ENCODE measurements at regions not wholly inside any gene's neighbourhood (a gene's known extent, or its start where the extent isn't known, plus 50 kb on each side); places are given as distances from the start of the nearest gene placed in this dataset.
A peak's percentile ranks its signal among the peaks of the same experiment; 100 is the strongest.

DNA sequence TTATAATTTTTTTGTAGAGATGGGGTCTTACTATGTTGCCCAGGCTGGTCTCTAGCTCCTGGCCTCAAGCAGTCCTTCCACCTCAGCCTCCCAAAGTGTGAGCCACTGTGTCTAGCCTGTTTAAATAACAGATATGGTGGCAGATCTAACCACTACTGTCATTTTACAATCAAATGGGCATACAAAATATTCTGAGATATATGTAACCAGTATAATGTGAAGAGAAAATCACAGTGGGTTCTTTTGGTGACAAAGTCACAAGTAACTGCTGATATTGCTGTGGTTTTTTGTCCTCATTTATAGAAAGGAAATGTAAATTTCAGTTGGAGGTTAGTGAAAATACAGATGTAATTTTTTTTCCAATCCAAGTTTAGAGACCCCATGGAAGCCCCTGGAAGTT, 58.6 kb upstream of the ARHGEF3 start:
- intact Hi-C loops (cut with DNase I), result no loop called here
- no peak for DNase-seq (ENCODE audit: low spot score)

DNA sequence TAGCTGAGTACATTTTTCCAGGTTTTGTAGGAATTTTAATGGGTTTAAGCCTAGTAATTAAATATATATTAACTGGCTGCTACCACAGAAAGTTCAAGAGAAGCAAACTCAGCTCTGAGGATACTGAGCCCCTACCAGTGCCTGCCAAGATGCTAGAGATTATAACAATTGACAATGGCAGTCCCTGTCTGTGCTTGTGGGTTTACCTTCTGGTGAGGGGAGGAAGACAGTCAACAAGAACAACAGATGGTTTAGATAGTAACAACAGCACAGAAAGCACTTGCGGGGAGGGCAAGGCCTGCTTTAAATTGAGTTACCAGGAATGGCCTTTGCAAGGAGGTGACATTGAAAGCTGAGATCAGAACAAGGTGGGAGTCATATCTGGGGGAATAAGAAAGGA, 56.6 kb upstream of the ARHGEF3 start:
- intact Hi-C loops (cut with DNase I), result loop anchor here in 1 of 2 donors (10.0 kb wide), 1 partner anchor 126 kb away; no protein-coding TSS in a partner anchor
- DNase-seq (ENCODE audit: low spot score), result no peak

DNA sequence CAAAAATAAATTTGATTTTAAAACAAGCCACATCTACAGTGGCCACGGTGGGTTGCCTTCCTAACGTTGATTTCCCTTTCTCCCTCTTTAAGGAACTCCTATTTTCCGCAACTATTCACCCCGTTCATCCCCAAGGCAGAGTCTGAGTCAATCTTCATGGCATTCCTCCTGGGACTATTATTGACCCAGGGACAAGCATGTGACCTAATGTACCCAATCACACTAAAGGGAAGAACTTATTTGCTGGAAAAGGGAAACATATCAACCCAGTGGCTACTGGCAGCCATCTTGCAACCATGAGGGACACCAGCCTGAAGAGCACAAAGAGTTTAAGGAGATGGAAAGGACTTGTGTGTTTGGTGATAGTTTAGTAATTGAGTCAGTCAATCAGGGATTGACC, 55.4 kb upstream of the ARHGEF3 start:
- no peak for DNase-seq (ENCODE audit: low spot score)
- intact Hi-C loops (cut with DNase I), result loop anchor here in 1 of 2 donors (10.0 kb wide), 1 partner anchor 128 kb away; no protein-coding TSS in a partner anchor

DNA sequence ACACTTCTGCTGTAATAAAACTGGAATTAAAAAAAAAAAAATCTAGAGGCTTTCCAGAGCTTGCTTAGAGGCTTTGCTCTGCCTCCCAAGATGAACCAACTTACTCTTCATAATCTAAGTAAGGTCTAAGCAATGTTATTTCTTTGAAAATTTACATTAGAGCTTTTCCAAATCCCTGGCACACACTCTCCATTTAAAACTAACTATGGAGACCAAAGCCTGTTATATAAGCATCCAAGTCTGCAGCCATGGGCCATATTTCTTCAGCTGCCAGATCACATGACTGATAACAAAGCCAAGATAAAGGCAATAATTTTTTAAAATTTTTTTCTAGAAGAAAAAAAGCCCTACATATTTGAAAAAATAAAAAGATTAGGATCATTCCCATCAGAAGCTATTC, 55.0 kb upstream of the ARHGEF3 start:
- intact Hi-C loops (cut with DNase I), result loop anchor here in 1 of 2 donors (10.0 kb wide), 1 partner anchor 128 kb away; no protein-coding TSS in a partner anchor
- no peak for DNase-seq (ENCODE audit: low spot score)

DNA sequence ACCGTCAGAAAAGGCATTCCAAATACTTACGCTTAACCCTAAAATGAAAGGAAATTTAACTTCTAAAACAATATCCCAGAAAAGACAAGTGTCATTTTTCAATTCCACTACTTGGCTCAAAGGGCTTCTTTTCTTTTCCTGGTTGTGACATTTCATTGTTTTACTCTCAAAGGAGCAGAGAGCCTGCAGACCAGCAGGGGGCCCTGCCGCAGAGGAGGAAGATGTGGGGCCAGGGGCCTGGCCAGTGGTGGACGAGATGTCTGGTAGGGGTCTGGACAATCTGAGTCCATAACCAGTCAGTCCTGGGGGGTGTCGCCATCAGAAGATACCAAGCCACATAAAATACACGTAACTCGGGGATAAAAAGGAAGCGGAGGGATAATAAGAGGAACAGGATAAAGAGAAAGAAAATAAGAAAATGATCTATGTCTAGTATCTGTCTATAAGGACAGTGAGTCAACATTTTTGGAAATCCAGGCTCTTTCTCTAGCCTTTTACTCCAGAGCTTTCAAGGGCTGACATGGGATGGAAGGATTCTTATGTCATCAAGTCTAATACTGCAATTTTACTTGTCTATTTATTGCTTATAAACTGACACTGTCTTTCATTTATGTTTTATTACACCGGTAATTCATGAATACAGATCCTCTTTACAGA, 54.2 kb upstream of the ARHGEF3 start:
- DNase-seq (ENCODE audit: low spot score), result peak; percentile 87
- intact Hi-C loops (cut with DNase I), result loop anchor here in 1 of 2 donors (10.0 kb wide), 1 partner anchor 129 kb away; no protein-coding TSS in a partner anchor

DNA sequence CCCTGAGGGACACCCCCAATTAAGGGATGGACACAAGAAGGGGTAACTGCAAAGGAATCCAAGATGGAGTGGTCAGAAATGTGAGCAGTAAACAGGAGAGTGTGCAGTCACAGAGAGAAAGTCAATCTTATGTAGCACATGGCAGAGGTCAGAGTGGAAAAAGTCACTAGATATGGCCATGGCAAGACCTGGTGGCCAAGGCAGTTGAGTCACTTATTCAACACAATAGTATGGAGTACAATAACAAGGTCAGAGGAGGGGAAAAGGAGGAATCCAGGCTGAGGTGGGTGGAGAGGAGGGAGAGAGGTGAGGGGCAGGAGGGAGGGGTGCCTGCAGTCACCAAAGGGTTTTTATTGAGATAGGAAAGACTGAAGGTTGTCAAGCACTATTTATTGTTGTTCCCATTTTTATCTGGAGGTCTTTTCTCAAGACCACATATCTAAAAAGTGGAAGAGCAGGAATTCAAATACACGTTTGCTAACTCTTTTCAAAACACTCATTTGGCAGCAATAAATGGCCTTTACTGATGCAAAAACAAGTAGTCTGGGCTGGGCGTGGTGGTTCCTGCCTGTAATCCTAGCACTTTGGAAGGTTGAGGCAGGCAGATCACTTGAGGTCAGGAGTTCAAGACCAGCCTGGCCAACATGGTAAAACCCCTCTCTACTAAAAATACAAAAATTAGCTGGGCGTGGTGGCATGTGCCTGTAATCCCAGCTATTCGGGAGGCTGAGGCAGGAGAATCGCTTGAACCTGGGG, 53.3 kb upstream of the ARHGEF3 start:
- intact Hi-C loops (cut with DNase I), result loop anchor here in 1 of 2 donors (10.0 kb wide), 1 partner anchor 130 kb away; no protein-coding TSS in a partner anchor
- DNase-seq (ENCODE audit: low spot score), result no peak

DNA sequence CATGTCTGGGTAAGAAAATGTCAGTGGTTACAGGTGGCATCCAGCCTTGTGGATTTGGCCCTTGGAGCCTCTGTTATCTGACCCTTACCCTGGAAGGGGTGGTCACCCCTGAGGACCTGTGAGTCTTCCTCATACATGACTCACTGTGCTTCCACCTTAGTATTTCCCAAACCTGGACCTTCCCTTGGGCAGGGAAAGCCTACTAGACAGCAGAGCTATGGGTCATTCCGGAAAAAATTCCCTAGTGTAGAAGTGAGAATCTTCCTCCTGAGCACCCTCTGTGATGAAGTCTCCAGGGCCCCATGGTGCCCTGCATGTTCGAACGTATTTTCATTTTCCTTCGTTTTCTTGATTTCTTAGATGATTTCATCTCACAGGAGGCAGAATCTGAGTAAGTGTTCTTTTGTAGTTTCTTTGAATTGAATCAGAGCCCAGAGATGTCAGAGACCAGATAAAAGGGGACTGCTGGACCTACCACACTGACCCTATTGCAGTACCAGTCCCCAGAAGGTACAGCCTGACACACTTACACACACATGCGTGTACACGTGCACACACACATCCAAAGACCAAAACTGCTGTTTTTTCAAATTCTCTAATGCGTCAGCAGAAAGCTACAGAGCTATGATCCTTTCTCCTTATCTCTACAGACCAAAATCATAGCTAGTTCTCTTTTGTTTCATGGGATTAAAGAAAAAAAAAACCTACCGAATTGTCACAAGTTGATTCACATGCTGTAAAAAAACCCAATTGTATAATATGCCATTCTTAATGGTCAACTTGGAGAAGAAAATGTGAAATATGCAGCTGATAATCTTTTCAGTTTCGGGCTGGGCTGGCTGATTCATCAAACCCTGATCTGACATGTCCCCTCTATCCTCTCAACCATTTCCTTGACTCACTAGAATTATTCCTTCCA, 50.5 kb upstream of the ARHGEF3 start:
- intact Hi-C loops (cut with DNase I), result loop anchor here in 1 of 2 donors (10.0 kb wide), 1 partner anchor 133 kb away; no protein-coding TSS in a partner anchor
- DNase-seq (ENCODE audit: low spot score), result no peak

All from posterior vena cava (tissue), 2 donors.